ENCODE measurements at regions not wholly inside any gene's neighbourhood (a gene's known extent, or its start where the extent isn't known, plus 50 kb on each side); places are given as distances from the start of the nearest gene placed in this dataset.

DNA sequence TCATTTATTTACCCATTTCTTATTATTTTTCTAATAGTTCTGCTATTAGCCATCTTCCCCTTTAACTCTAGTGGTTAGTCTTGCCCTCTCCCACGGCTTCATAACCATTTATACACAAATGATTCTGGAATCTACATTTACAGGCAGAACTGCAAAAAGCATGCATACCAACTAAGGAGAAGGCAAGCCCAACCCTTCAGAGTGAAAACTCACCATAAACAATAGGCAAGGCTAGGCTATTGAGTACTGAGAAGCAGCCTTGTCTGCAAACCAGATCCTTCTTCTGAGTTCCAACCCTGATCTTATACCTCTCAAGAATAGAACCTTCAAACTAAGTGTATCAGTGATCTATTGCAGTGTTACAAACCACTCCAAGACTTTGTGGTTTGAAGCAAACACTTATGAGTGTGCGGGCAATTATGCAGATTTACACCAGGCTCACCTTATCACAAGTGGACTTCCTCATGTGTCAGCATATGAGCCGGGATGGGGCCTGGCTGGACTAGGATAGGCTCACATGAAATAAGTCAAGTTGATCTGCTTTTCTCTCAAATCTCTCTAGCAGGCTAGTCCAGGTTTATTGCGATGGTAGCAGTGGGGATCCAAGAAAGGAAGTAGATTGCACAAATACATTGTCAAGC is 896.9 kb upstream of the PHF14 start:
- Mint-ChIP-seq H3K27ac (no peak overlapping the region), H3K36me3 (ENCODE audit: insufficient read depth) (no peaks in the 10 kb centered on the region), H3K4me3 (ENCODE audit: low read depth) (no peak overlapping the region), H3K4me1 (ENCODE audit: low read depth) (no peaks in the 10 kb centered on the region), H3K9me3 (ENCODE audit: low read depth) (no peaks in the 10 kb centered on the region), H3K27me3 (no peaks in the 10 kb centered on the region)
- TF ChIP-seq, protein P1, sequence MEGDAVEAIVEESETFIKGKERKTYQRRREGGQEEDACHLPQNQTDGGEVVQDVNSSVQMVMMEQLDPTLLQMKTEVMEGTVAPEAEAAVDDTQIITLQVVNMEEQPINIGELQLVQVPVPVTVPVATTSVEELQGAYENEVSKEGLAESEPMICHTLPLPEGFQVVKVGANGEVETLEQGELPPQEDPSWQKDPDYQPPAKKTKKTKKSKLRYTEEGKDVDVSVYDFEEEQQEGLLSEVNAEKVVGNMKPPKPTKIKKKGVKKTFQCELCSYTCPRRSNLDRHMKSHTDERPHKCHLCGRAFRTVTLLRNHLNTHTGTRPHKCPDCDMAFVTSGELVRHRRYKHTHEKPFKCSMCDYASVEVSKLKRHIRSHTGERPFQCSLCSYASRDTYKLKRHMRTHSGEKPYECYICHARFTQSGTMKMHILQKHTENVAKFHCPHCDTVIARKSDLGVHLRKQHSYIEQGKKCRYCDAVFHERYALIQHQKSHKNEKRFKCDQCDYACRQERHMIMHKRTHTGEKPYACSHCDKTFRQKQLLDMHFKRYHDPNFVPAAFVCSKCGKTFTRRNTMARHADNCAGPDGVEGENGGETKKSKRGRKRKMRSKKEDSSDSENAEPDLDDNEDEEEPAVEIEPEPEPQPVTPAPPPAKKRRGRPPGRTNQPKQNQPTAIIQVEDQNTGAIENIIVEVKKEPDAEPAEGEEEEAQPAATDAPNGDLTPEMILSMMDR (IDR thresholded peaks at IDR 0.05; ENCODE audit: unreplicated experiment): no peak
- no peak for DNase-seq (ENCODE audit: low spot score, unreplicated experiment)

DNA sequence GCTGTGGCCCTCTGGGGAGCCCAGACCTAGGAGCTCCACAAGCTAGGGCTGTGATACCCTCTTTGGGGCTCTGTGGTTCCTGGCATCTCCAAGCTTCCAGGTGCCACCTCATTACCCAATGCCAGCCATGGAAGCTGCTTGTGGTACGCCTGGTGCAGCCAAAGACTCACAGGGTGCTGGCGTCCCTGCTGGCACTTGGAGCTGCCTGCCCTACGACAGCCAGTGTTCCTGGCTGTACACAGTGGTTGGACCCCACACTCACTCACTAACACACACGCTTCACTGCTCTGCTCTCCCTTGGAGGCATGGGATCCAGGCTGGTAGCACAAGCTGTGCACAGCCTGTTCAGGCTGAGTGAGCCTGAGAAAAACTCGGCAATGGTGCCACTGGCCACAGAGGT is 894.1 kb upstream of the PHF14 start:
- Mint-ChIP-seq H3K36me3 (ENCODE audit: insufficient read depth) (no peaks in the 10 kb centered on the region), H3K4me3 (ENCODE audit: low read depth) (no peak overlapping the region), H3K4me1 (ENCODE audit: low read depth) (no peaks in the 10 kb centered on the region), H3K27ac (no peak overlapping the region), H3K27me3 (no peaks in the 10 kb centered on the region), H3K9me3 (ENCODE audit: low read depth) (no peaks in the 10 kb centered on the region)
- TF ChIP-seq, protein P1 (IDR thresholded peaks at IDR 0.05; ENCODE audit: unreplicated experiment): no peak
- DNase-seq (ENCODE audit: low spot score, unreplicated experiment): no peak

DNA sequence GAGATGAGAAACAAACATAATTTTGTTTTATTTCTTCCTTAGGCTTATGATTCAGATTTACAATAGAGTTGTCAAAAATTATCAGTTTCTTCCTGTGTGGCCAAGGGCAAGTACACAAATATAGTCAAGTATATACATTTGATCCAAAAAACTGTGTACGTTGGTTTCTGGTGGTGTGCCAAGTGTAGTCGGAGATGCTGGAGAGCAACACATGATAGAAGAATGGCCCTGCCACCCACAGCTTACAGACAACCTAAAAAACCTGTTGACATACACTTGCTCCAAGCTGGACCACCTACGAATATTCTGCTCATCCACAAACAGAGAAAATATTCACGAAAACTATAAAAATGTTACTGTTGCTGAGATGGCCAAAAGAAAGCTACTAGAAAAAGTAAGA is 890.8 kb upstream of the PHF14 start:
- H3K27me3 Mint-ChIP-seq: no peaks in the 10 kb centered on the region
- DNase-seq (ENCODE audit: low spot score, unreplicated experiment): no peak
- H3K9me3 Mint-ChIP-seq (ENCODE audit: low read depth): no peaks in the 10 kb centered on the region

DNA sequence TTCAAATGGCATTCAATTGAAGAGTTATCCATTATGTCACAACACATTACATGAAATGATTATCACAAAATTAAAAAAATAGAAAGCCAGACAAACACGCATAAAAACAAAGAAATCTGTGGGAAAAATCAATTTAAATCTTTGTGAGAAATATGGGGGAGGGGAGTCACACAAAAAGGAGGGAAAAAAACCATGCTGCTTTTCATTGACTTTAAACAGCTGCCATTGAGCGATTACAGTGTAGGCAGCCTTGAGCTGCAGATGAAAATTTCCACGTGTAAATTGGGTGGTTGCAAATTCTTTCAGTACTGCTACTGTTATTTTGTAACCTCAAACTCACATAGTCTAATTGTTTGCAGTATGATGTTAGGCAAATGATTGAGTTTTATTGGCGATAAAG is 889.9 kb upstream of the PHF14 start:
- H3K9me3 Mint-ChIP-seq (ENCODE audit: low read depth): no peaks in the 10 kb centered on the region
- TF ChIP-seq, protein P1 (IDR thresholded peaks at IDR 0.05; ENCODE audit: unreplicated experiment): no peak
- no peak overlapping the region for H3K27ac Mint-ChIP-seq
- no peaks in the 10 kb centered on the region for H3K36me3 Mint-ChIP-seq (ENCODE audit: insufficient read depth)
- H3K27me3 Mint-ChIP-seq: no peaks in the 10 kb centered on the region
- H3K4me1 Mint-ChIP-seq (ENCODE audit: low read depth): no peaks in the 10 kb centered on the region
- no peak overlapping the region for H3K4me3 Mint-ChIP-seq (ENCODE audit: low read depth)
- DNase-seq (ENCODE audit: low spot score, unreplicated experiment): no peak

More for the DNA sequence above, 890.8 kb upstream of the PHF14 start:
- H3K4me1 Mint-ChIP-seq (ENCODE audit: low read depth): no peaks in the 10 kb centered on the region
- no peaks in the 10 kb centered on the region for H3K36me3 Mint-ChIP-seq (ENCODE audit: insufficient read depth)
- TF ChIP-seq, protein P1 (IDR thresholded peaks at IDR 0.05; ENCODE audit: unreplicated experiment): no peak
- H3K4me3 Mint-ChIP-seq (ENCODE audit: low read depth): no peak overlapping the region
- no peak overlapping the region for H3K27ac Mint-ChIP-seq

DNA sequence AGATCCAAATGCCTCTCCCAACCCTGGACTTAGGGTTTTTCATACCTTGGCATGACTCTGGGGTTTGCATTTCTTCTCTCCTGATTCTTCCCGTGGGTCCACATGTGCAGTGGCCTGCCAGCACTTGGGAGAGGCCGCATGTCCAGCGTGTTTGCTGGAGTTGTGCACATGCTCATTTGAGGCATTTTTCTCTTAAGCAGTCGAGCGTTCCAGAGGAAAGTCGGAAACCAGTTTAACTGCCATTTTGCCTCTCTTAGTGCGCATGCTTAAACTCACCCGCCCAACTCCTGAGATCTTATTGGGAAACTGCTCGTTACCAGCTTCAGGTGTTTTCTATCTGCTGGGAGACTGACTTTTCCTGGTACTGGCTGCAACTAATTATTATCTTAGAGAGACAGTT is 888.4 kb upstream of the PHF14 start:
- no peaks in the 10 kb centered on the region for H3K36me3 Mint-ChIP-seq (ENCODE audit: insufficient read depth)
- no peak for DNase-seq (ENCODE audit: low spot score, unreplicated experiment)
- TF ChIP-seq, protein P1 (IDR thresholded peaks at IDR 0.05; ENCODE audit: unreplicated experiment): no peak
- H3K27ac Mint-ChIP-seq: no peak overlapping the region
- H3K9me3 Mint-ChIP-seq (ENCODE audit: low read depth): no peaks in the 10 kb centered on the region
- no peak overlapping the region for H3K4me3 Mint-ChIP-seq (ENCODE audit: low read depth)
- H3K27me3 Mint-ChIP-seq: no peaks in the 10 kb centered on the region
- H3K4me1 Mint-ChIP-seq (ENCODE audit: low read depth): no peaks in the 10 kb centered on the region
